Testis (tissue), 2 donors: ENCODE measurements at regions not wholly inside any gene's neighbourhood (a gene's known extent, or its start where the extent isn't known, plus 50 kb on each side); places are given as distances from the start of the nearest gene placed in this dataset.

Experiments used
- POLR2A ChIP-seq: fragments of 450-650 bp; IDR thresholded peaks from one replicate; pipeline ENCODE4 v1.6.1; 2017; ENCODE audit warnings: antibody characterized with exemption, mild to moderate bottlenecking, moderate library complexity
- TF ChIP-seq, protein P1 (sequence below), 3 experiments: fragments of 450-650 bp in 2 of 3; fragments of 200-600 bp in 1 of 3; sonication (generic) in 1 of 3; IDR thresholded peaks; one replicate each; pipeline ENCODE4 v1.5.1; 2016 to 2019; ENCODE audit warnings: antibody characterized with exemption in 3 of 3, mild to moderate bottlenecking in 2 of 3, moderate library complexity in 1 of 3

DNA sequence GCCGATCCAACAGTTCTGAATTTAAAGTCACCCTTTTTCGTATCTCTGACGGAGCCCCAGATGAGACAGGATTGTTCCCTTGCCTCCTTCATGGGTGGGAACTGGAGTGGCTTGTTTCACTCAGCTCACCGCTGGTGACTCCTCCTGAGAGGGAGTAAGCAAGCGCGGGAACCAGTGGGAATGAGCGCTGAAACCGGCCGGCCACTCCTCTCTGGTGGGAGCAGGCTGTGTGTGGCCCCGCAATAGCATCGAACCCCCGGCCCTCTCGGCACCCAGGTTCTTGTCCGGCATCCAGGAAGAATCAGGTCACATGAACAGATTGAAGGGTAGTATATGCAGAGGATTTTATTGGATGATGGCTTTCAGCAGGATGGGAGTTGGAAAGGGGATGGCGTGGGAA is 1211.6 kb upstream of the PCDH20 start:
- TF ChIP-seq POLR2A, result no peak
- TF ChIP-seq, protein P1, sequence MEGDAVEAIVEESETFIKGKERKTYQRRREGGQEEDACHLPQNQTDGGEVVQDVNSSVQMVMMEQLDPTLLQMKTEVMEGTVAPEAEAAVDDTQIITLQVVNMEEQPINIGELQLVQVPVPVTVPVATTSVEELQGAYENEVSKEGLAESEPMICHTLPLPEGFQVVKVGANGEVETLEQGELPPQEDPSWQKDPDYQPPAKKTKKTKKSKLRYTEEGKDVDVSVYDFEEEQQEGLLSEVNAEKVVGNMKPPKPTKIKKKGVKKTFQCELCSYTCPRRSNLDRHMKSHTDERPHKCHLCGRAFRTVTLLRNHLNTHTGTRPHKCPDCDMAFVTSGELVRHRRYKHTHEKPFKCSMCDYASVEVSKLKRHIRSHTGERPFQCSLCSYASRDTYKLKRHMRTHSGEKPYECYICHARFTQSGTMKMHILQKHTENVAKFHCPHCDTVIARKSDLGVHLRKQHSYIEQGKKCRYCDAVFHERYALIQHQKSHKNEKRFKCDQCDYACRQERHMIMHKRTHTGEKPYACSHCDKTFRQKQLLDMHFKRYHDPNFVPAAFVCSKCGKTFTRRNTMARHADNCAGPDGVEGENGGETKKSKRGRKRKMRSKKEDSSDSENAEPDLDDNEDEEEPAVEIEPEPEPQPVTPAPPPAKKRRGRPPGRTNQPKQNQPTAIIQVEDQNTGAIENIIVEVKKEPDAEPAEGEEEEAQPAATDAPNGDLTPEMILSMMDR (IDR thresholded peaks at IDR 0.05), result no peak
